Stimulated activated CD4-positive, alpha-beta T cell treated with anti-CD3 and anti-CD28 coated beads, Interleukin-1b, Interleukin-23, amount 100 ng/mL, for 48 hours (primary cell): ENCODE measurements at regions not wholly inside any gene's neighbourhood (a gene's known extent, or its start where the extent isn't known, plus 50 kb on each side); places are given as distances from the start of the nearest gene placed in this dataset.

Experiments
- DNase-seq: peaks from one replicate; pipeline ENCODE4 v3.0.0-alpha.2; 2020

DNA sequence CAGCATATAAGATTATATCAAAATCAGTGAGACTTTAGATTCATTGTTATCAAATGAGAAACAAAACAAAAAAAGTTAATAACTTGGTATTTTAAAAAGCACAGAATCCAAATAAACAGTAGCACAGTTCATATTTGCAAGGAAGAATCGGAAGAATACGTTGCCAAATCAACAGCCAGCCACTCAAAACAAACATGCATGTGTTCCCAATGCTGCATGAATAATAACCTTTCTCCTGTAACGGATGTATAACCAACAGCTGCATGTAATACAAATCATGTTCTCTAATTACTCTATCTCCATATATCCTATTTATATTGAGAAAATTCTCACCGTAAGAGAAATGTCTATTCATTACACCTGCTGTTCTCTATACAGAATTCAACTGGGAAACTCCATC, 98.9 kb upstream of the FOXD3 start:
- no peak for DNase-seq

- no peak for DNase-seq
Measured at GRCh38 chr1:63230722-63231121, 91.6 kb upstream of the FOXD3 start.

DNA sequence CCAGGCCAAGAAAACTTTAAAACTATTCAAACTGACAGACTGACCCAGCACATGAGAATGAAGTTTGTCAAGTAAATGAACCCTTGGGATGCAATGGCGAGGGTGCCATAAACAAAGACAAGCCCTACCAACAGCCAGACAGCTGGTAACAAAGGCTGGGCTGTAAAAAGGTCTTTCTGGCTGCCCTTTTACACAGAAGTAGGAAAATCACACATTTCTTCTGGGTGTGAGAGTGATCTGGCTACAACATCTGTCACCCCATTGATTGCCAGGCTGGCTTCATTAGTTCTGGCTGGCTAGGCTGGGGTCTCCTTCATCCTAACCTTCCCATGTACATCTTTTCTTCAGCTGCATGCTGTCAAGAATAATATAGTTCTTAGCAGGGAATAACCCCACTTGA, 83.6 kb upstream of the FOXD3 start:
- no peak for DNase-seq

GRCh38 chr1:63245186-63245585, 77.2 kb upstream of the FOXD3 start:
- no peak for DNase-seq

DNA sequence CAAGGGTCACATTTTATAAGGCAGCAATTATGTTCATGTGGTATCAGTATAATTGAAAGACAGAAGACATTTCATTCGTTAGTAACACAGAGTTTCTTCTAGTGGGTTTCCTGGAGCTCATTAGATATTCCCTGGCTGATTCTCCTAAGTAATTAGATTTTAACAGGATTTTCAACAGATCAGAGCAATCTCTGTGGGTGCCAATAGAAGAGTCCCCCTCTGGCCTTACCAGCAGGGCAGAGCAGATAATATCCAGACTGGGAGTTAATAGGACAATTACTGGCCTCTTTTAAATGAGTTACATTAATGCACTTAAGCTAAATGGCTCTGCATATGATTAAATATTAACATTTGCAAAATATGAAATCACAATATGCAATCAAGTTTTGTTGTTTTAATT, 74.2 kb upstream of the FOXD3 start:
- no peak for DNase-seq

DNA sequence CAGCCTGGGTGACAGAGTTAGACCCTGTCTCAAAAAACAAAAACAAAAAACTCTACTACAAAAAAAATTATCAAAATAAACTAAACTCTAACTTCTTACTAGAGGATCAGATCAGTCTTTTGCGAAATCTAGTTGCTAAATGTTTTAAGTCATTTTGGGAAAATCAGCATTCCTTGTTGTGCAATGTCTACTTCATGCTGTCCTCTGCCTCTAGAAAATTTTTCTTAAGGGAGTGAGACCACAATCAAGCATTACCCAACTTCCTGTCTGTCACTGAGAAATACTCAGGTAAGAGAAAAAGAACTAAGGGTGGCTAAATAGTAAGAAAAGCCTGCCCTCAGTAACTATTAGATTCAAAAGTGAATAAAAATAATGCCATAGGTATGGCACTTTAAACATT, 67.2 kb upstream of the FOXD3 start:
- no peak for DNase-seq

DNA sequence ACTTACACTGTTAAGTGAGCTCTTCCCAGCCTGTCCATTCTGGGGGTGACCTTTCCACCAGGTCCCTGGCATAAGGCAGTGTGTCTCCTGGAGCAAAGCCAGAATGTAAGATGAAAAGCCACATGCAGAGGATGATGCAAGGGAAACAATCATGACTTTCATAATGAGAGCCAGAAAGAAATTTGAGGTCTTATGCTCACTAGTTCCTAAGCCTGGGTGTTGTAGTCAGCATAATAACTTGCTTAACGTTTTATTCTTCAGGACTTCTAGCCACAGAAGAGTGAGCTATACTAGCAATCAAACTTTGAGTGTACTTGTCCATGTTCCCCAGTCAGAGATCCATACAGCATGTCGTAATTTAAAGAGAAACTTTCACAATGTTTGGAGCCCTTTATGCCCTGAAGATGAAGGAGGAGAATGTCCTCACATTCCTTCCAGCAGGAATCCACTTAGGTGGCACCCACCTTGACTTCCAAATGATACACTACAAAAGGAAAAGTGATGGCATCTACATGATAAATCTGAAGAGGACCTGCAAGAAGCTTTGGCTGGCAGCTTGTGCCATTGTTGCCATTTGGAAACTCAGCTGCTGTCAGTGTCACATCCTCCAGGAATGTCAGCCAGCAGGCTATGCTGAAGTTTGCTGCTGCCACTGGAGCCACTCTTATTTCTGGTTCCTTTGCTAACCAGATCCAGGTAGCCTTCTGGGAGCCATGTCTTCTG, 60.5 kb upstream of the FOXD3 start:
- no peak for DNase-seq

GRCh38 chr1:63262459-63262770, 60.0 kb upstream of the FOXD3 start:
- no peak for DNase-seq

DNA sequence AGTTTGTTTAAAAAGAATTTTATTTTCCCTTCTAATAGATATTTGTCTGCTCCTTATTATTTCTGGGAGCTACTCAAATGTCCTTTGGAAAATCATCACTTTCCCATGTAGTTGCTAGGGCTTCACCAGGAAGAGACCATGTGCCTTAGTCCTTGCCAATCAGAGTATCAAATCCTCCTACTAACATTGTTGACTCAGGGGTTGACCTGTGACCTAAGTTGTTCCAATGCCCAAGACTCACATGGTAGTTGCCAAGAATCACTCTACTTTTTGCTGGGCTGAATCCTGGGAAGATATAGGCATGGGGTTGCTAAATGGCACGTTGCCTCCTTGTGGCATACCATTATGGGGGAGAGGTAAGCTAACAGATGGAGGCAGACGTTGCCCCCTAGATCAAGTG, 58.2 kb upstream of the FOXD3 start:
- no peak for DNase-seq

DNA sequence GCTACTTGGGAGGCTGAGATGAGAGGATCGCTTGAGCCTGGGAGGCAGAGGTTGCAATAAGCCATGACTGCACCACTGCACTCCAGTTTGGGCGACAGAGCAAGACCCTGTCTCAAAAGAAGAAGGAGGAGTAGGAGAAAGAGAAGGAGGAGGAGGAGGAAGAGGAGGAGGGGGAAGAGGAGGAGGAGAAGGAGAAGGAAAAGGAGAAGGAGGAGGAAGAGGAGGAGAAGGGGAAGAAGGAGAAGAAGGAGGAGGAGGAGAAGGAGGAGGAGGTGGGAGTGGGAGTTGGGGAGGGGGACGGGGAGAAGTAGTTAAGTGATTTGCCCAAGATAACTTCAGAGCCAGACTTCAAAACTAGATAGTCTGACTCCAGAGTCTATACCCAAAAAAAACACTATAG, 55.5 kb upstream of the FOXD3 start:
- DNase-seq = no peak

GRCh38 chr1:63268876-63269275, 53.5 kb upstream of the FOXD3 start:
- DNase-seq = no peak

DNA sequence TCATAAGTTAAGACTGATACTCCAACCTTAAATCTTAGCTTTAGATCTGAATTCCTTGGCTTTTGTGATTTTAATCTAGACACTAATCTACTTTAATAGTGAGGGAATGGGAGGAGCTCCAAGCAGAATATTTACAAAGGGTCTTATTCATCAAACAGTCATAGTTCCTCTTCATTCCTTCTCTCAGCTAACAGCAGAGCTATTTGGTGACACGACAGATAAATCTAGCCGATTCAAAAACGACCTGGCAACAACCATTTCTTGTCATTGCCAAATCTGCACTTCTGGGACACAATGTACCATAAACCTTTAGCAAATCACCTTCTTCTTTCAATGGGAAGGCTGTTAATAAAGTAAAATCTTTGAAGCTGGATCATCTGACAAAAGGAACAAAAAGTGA, 52.8 kb upstream of the FOXD3 start:
- DNase-seq = no peak
